ENCODE measurements at regions not wholly inside any gene's neighbourhood (a gene's known extent, or its start where the extent isn't known, plus 50 kb on each side); places are given as distances from the start of the nearest gene placed in this dataset.

DNA sequence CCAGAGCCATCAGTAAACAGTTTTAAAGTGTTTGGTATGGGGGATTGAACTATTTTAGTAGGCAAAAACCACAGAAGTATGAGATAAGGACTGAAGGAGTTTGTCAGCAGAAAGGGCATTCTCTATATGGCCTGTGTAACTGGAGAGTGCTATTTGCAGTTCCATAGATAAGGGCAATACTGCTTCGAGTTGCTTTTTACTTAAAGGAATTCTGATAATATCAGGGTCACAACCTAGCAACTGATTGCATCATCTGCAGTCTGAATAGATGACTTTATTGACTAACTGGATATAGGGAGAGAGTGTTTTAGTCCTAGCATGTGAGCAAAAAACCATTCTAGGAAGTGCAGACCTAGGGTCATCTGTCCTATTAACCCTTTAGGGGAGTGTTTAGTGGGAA, 645.2 kb upstream of the PTPRD start:
- Histone ChIP-seq H3K9me3 (peaks cover 3% of the 10 kb centered on the region), H3K4me3 (no peak overlapping the region), H3K36me3 (no peaks in the 10 kb centered on the region), H3K27me3 (no peaks in the 10 kb centered on the region)
- no peak for DNase-seq

GRCh38 chr9:11269036-11269435, 656.2 kb upstream of the PTPRD start:
- no peak for DNase-seq
- H3K9me3 ChIP-seq, result peaks cover 15% of the 10 kb centered on the region
- no peaks in the 10 kb centered on the region for H3K36me3 ChIP-seq
- no peak overlapping the region for H3K4me3 ChIP-seq
- H3K27me3 ChIP-seq, result no peaks in the 10 kb centered on the region

- no peak for DNase-seq
- no peak overlapping the region for H3K4me3 ChIP-seq
- H3K36me3 ChIP-seq, result no peaks in the 10 kb centered on the region
- H3K27me3 ChIP-seq, result no peaks in the 10 kb centered on the region
- no peaks in the 10 kb centered on the region for H3K9me3 ChIP-seq
Measured at GRCh38 chr9:11275158-11275695, 662.4 kb upstream of the PTPRD start.

DNA sequence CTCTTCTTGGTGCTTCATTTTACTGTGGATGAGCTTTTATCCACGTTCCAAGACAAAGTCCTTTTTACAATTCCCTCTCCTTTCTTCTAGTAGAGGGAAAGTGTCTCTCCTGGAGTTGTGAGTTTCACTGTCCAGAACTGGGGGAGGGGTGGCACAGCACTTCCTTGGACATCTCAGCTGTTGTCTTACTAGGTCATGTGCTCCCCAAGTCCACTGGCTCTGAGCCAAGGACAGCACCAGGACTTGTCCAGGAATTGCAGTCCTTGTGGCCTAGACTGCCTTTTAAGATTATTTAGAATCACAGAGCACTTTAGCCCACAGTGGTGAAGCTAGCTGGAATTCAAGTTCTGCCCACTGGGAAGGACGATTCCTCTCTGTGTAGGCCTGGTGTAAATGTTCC, 700.2 kb upstream of the PTPRD start:
- Histone ChIP-seq H3K27me3 (no peaks in the 10 kb centered on the region), H3K36me3 (no peaks in the 10 kb centered on the region), H3K9me3 (no peaks in the 10 kb centered on the region), H3K4me3 (no peak overlapping the region)
- peak; percentile 11 for DNase-seq

DNA sequence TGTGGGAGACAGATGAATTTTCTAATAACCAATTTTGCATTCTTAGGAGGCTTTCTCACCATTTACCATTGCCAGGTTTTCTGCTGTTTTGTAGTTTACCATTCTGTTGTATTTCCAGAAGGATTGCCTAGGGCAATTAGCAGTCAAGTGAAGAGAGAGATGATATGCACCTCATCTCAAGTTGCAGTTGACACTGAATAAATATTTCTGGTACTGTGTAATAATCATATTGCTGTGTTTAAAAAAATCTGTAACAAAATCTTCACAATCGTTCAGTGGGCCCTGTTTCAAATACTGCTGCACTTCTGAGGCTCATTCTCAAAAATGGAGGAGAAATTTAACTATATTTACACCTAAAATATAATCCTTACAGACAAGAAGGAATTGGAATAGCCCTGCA, 706.1 kb upstream of the PTPRD start:
- H3K27me3 ChIP-seq, result no peaks in the 10 kb centered on the region
- no peak overlapping the region for H3K4me3 ChIP-seq
- DNase-seq, result no peak
- no peaks in the 10 kb centered on the region for H3K36me3 ChIP-seq
- no peaks in the 10 kb centered on the region for H3K9me3 ChIP-seq

GRCh38 chr9:11319538-11319937, 706.7 kb upstream of the PTPRD start:
- DNase-seq, result peak; percentile 26
- H3K27me3 ChIP-seq, result no peaks in the 10 kb centered on the region
- H3K36me3 ChIP-seq, result no peaks in the 10 kb centered on the region
- H3K9me3 ChIP-seq, result no peaks in the 10 kb centered on the region
- no peak overlapping the region for H3K4me3 ChIP-seq

DNA sequence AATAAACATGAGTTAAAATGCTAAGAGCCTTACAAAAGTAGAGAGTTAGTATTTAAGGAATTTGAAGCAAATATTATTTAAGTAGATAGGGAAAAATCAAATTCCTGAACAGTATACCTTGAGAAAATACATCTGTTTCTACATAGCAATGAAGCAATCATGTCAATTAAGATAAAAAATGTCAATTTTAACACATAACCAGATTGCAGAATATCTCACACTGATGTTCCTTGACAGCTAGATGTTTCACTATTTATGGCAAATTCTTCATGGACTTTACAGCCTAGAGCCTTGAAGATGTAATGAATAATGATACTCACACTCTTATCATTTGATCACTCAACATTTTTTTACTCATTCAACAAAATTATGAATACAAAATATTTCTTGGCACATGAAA, 708.2 kb upstream of the PTPRD start:
- Histone ChIP-seq H3K36me3 (no peaks in the 10 kb centered on the region), H3K27me3 (no peaks in the 10 kb centered on the region), H3K9me3 (no peaks in the 10 kb centered on the region), H3K4me3 (no peak overlapping the region)
- DNase-seq, result no peak

- no peak overlapping the region for H3K4me3 ChIP-seq
- H3K9me3 ChIP-seq, result no peaks in the 10 kb centered on the region
- no peaks in the 10 kb centered on the region for H3K27me3 ChIP-seq
- DNase-seq, result no peak
- no peaks in the 10 kb centered on the region for H3K36me3 ChIP-seq
Measured at GRCh38 chr9:11323457-11323856, 710.7 kb upstream of the PTPRD start.

- H3K27me3 ChIP-seq, result no peaks in the 10 kb centered on the region
- no peaks in the 10 kb centered on the region for H3K9me3 ChIP-seq
- no peak overlapping the region for H3K4me3 ChIP-seq
- no peaks in the 10 kb centered on the region for H3K36me3 ChIP-seq
- no peak for DNase-seq
Measured at GRCh38 chr9:11326231-11326630, 713.4 kb upstream of the PTPRD start.

DNA sequence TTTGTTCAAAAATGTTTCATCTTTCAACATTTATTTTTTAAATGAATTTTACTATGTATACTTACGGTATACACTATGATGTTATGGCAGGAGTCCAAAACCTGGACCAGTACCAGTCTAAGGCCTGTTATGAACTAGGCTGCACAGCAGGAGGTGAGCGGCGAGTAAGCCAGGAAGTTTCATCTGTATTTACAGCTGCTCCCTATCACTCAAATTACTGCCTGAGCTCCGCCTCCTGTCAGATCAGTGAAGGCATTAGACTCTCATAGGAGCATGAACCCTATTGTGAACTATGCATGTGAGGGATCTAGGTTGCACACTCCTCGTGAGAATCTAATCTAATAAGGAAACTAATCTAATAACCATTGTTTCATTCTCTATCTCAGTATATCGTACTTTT, 715.5 kb upstream of the PTPRD start:
- Histone ChIP-seq H3K36me3 (no peaks in the 10 kb centered on the region), H3K9me3 (no peaks in the 10 kb centered on the region), H3K4me3 (no peak overlapping the region), H3K27me3 (no peaks in the 10 kb centered on the region)
- peak; percentile 73 for DNase-seq

DNA sequence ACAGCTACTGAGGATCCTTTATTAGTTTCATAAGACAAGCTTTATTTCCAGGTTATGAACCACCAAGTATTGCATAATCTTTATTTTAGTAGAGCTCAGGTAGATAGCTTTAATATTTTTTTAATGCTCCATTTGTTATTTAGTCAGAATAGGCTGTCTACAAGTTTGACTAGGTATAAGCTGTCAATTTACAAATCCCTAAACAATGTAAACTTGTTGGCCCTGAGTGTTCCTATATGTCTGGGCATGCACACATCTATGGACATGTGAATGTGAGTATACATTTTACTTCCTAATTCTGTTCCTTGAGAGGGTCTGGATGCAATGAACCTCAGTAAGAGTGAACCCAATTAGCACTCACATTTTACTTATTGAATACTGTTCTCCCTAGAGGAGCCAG, 722.2 kb upstream of the PTPRD start:
- no peaks in the 10 kb centered on the region for H3K27me3 ChIP-seq
- no peaks in the 10 kb centered on the region for H3K9me3 ChIP-seq
- no peaks in the 10 kb centered on the region for H3K36me3 ChIP-seq
- H3K4me3 ChIP-seq, result no peak overlapping the region
- no peak for DNase-seq

- no peaks in the 10 kb centered on the region for H3K36me3 ChIP-seq
Measured at GRCh38 chr9:11338130-11338529, 725.3 kb upstream of the PTPRD start.

GRCh38 chr9:11340654-11341053, 727.9 kb upstream of the PTPRD start:
- no peaks in the 10 kb centered on the region for H3K36me3 ChIP-seq
- no peaks in the 10 kb centered on the region for H3K27me3 ChIP-seq
- no peaks in the 10 kb centered on the region for H3K9me3 ChIP-seq
- no peak overlapping the region for H3K4me3 ChIP-seq
- no peak for DNase-seq

More at GRCh38 chr9:11338130-11338529, 725.3 kb upstream of the PTPRD start:
- H3K9me3 ChIP-seq, result no peaks in the 10 kb centered on the region
- no peak overlapping the region for H3K4me3 ChIP-seq
- H3K27me3 ChIP-seq, result no peaks in the 10 kb centered on the region
- DNase-seq, result no peak

DNA sequence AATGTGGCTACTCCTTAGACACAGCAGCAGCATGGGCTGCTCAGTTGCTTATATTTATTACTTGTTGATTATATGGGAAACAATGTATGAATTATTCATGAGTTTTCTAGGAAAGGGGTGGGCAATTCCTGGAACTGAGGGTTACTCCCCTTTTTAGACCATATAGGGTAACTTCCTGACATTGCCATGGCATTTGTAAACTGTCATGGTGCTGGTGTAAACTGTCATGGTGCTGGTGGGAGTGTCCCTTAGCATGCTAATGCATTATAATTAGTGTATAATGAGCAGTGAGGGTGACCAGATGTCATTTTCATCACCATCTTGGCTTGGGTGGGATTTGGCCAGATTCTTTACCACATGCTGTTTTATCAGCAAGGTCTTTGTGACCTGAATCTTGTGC, 734.6 kb upstream of the PTPRD start:
- H3K36me3 ChIP-seq, result no peaks in the 10 kb centered on the region

DNA sequence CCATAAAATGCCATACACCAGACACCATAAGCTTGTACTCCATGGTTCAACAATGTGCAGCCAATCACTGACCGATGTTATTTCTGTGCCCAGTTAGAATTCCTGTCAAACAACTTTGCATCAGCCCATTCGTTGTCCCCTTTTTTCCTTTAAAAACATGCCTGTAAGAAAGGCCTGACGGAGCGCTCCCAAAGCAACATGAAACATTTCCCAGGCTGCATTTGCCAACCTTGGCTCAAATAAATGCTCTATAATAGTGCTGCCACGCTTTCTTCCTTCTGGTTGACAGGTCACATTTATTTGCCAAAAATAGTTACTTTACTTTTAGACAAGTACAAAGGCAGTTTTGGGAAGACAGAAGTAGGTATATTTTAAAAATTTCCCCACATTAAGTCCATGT, 735.6 kb upstream of the PTPRD start:
- DNase-seq, result no peak
- H3K27me3 ChIP-seq, result no peaks in the 10 kb centered on the region
- no peaks in the 10 kb centered on the region for H3K36me3 ChIP-seq
- no peaks in the 10 kb centered on the region for H3K9me3 ChIP-seq
- no peak overlapping the region for H3K4me3 ChIP-seq

More for the DNA sequence above, 734.6 kb upstream of the PTPRD start:
- no peaks in the 10 kb centered on the region for H3K9me3 ChIP-seq
- no peak for DNase-seq
- H3K4me3 ChIP-seq, result no peak overlapping the region
- H3K27me3 ChIP-seq, result no peaks in the 10 kb centered on the region

GRCh38 chr9:11349187-11349586, 736.4 kb upstream of the PTPRD start:
- no peak for DNase-seq
- H3K9me3 ChIP-seq, result no peaks in the 10 kb centered on the region
- no peak overlapping the region for H3K4me3 ChIP-seq
- no peaks in the 10 kb centered on the region for H3K27me3 ChIP-seq
- no peaks in the 10 kb centered on the region for H3K36me3 ChIP-seq

- no peak for DNase-seq
- no peaks in the 10 kb centered on the region for H3K9me3 ChIP-seq
Measured at GRCh38 chr9:11352612-11353011, 739.8 kb upstream of the PTPRD start.

DNA sequence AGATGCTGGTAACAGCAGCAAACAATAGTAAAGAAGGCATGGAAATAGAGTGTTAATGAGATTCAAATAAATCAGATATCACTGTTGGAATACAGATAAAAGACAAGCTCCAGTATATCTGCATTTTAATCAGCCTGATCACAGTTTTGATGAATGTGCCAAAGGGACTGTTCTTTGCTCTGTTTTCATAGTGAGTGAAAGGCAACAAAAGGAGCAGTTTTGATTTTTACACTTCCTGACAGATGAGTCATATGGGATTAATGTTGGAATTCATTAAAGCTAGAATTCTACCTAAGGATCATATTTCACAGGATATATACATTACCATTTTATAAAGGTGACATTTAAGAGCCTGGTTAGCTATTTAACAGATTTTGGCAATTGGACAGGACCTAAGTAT, 743.3 kb upstream of the PTPRD start:
- no peaks in the 10 kb centered on the region for H3K9me3 ChIP-seq
- no peak for DNase-seq
- no peak overlapping the region for H3K4me3 ChIP-seq
- no peaks in the 10 kb centered on the region; the same call in 1 of the 2 replicates for H3K27me3 ChIP-seq
- H3K36me3 ChIP-seq, result no peaks in the 10 kb centered on the region

More at GRCh38 chr9:11352612-11353011, 739.8 kb upstream of the PTPRD start:
- no peaks in the 10 kb centered on the region for H3K36me3 ChIP-seq
- no peak overlapping the region for H3K4me3 ChIP-seq
- H3K27me3 ChIP-seq, result no peaks in the 10 kb centered on the region

- Histone ChIP-seq H3K4me3 (no peak overlapping the region), H3K9me3 (no peaks in the 10 kb centered on the region), H3K36me3 (no peaks in the 10 kb centered on the region), H3K27me3 (no peaks in the 10 kb centered on the region)
- DNase-seq, result no peak
Measured at GRCh38 chr9:11366585-11367129, 753.9 kb upstream of the PTPRD start.
